Stomach smooth muscle (tissue), 2 donors: ENCODE measurements at regions not wholly inside any gene's neighbourhood (a gene's known extent, or its start where the extent isn't known, plus 50 kb on each side); places are given as distances from the start of the nearest gene placed in this dataset.

Experiments used
- H3K27ac ChIP-seq: one replicate; pipeline ENCODE4 v1.7.0; 2013; ENCODE audit warnings: mild to moderate bottlenecking, low read length, inconsistent platforms
- H3K27me3 ChIP-seq, 2 donors: one replicate each; pipeline ENCODE4 v1.7.0; 2013; ENCODE audit warnings: low read length in 2 of 2; ENCODE audit not compliant: insufficient read depth in 2 of 2, control insufficient read depth in 1 of 2
- H3K36me3 ChIP-seq, 2 donors: one replicate each; pipeline ENCODE4 v1.7.0; 2013; ENCODE audit warnings: low read length in 2 of 2; ENCODE audit not compliant: control insufficient read depth in 2 of 2, insufficient read depth in 2 of 2
- H3K4me1 ChIP-seq: one replicate; pipeline ENCODE4 v1.7.0; 2013; ENCODE audit warnings: low read length; ENCODE audit not compliant: control insufficient read depth, insufficient read depth
- H3K4me3 ChIP-seq, 2 donors: one replicate each; pipeline ENCODE4 v1.7.0; 2013; ENCODE audit warnings: low read length in 2 of 2
- H3K9ac ChIP-seq, 2 donors: one replicate each; pipeline ENCODE4 v1.7.0; 2013; ENCODE audit warnings: low read length in 2 of 2, mild to moderate bottlenecking in 1 of 2
- H3K9me3 ChIP-seq, 2 donors: one replicate each; pipeline ENCODE4 v1.7.0; 2013; ENCODE audit warnings: low read length in 2 of 2; ENCODE audit not compliant: control insufficient read depth in 2 of 2
- donor health status: healthy.
- donor health status: Pancreatic carcinoma.

DNA sequence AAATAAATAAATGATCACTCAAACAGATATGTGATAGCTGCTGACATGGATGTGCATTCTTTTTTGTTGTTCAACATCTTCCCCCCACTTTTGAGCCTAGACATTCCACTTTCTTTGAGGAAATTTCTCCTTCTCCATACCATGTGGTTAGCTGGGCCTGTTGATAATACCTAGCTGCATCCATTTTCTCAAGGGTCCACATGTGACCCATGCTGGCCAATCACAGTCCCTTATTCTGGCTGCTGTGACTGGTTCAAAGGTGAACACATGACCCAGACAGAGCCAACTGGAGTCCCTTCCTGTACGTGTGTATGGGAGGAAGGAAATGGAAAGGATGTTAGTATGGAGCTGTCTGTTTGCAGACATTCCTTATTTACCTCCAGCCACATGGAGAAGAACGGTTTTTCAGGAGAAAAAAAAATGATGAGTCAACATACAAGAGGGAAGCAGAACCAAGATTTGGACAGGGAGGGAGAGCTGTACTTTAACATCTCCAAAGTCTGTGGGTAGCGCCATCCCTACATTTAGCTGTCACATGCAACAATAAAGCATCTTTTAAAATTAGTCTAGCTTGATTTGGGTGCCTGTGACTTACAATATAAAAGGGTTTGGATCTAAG, 391.7 kb upstream of the TBX3 start:
- Histone ChIP-seq H3K9me3 (peaks cover 3 to 7% of the 10 kb centered on the region in 2 donors), H3K27me3 (peaks cover 0 to 2% of the 10 kb centered on the region in 2 donors), H3K4me1 (no peaks in the 10 kb centered on the region), H3K9ac (no peak overlapping the region), H3K4me3 (no peak overlapping the region), H3K36me3 (no peaks in the 10 kb centered on the region), H3K27ac (no peak overlapping the region)

DNA sequence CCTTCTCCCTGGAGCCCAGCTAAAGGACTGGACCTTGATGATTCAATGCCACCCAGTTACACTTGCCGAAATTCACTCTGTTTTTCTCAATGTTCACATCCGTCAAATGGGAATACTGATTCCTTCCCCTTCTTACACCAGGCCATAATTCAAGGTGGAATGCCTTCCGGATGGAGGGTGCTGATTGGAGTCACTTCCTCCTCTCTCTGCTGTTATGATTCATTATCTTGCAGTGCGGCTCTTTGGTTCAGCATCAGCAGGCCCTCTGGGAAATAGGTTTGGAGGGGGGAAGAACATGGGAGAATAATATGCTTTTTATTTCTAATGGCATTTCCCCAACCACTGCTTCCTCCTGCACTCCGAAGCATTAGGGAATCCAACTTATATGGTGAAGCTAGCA, 390.6 kb upstream of the TBX3 start:
- H3K27ac ChIP-seq: no peak overlapping the region
- H3K4me1 ChIP-seq: no peaks in the 10 kb centered on the region
- H3K9me3 ChIP-seq: peaks cover 3 to 7% of the 10 kb centered on the region in 2 donors
- H3K27me3 ChIP-seq: peaks cover 0 to 2% of the 10 kb centered on the region in 2 donors
- no peak overlapping the region for H3K9ac ChIP-seq
- no peaks in the 10 kb centered on the region for H3K36me3 ChIP-seq
- no peak overlapping the region for H3K4me3 ChIP-seq

DNA sequence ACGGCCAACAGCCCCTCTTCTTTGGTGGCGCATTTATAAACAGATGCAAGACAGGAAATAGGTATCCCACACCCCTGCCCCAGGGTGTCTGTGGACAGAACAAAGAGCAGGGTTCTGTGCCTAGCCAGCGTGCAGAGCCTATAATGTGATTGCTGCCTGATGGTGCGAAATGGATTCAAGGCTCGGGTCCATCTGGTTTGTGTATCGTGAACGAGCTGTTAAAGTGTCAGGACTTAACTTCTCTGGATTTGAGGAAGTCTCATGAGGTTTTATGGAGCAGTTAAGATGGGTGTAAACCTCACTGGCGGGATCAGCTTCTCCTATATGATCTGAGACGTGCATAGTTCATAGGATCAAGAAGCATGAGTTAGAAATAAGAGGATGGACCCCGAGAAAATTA, 388.7 kb upstream of the TBX3 start:
- Histone ChIP-seq H3K9me3 (peaks cover 3 to 7% of the 10 kb centered on the region in 2 donors), H3K4me1 (no peaks in the 10 kb centered on the region), H3K4me3 (no peak overlapping the region), H3K27ac (no peak overlapping the region), H3K9ac (no peak overlapping the region), H3K36me3 (no peaks in the 10 kb centered on the region), H3K27me3 (peaks cover 0 to 2% of the 10 kb centered on the region in 2 donors)

DNA sequence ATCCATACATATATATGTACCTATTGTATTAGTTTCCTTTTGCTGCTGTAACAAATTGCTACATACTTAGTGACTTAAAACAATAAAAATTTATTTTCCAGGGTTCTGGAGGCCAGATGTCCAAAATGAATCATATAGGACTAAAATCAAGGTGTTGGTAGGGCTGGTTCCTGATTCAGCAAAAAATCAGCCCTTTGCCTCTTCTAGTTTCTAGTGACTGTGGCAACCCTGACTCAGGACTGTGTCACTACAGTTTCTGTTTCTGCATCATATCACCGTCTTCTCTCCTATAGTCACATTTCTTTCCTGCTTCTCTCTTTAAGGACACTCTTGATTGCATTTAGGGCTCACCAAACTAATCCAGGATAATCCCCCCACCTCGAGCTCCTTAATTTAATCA, 386.3 kb upstream of the TBX3 start:
- Histone ChIP-seq H3K4me1 (no peaks in the 10 kb centered on the region), H3K9ac (no peak overlapping the region), H3K9me3 (no peaks in the 10 kb centered on the region), H3K27me3 (peaks cover 0 to 2% of the 10 kb centered on the region in 2 donors), H3K4me3 (no peak overlapping the region), H3K36me3 (no peaks in the 10 kb centered on the region), H3K27ac (no peak overlapping the region)

DNA sequence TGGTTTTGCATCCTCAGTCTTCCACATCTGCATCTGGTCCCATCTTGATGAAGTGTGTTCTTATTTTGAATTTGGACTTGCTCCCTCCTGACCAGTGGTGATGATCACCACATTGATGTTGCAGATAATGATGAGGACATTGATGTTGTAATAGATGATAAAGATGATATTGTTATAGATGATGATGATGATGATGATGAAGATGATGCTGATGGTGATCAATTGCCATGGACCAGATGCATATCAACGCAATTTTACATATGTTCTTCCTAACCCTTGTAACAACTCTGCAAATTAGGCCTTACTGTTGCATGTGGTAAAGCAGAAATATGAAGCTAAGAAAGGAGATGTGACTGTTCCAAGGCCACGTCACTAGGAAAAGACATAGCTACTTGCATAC, 380.3 kb upstream of the TBX3 start:
- H3K27me3 ChIP-seq: no peaks in the 10 kb centered on the region
- H3K4me3 ChIP-seq: no peak overlapping the region
- H3K9ac ChIP-seq: no peak overlapping the region
- H3K36me3 ChIP-seq: no peaks in the 10 kb centered on the region
- no peaks in the 10 kb centered on the region for H3K9me3 ChIP-seq
- no peak overlapping the region for H3K27ac ChIP-seq
- H3K4me1 ChIP-seq: no peaks in the 10 kb centered on the region

DNA sequence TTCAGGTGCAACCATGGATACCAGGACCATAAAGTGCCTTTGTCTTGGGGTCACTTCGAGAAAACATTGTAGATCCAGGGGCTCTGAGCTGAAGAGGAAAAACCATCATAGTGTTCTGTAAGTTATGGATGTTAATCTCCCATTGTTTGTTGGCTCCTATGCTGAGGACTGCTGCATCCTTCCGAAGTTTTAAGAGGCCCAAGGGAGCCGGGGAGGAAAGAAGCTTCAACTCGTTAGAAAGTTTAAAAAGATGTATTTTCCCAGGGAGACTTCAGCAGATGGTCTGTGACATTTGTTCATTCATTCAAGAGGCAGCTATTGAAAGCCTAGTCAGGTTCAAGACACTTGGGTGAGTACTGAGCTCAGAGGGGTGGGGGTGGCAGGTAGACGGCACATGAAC, 378.8 kb upstream of the TBX3 start:
- H3K27ac ChIP-seq: no peak overlapping the region
- no peak overlapping the region for H3K4me3 ChIP-seq
- H3K4me1 ChIP-seq: no peaks in the 10 kb centered on the region
- no peaks in the 10 kb centered on the region for H3K36me3 ChIP-seq
- H3K9ac ChIP-seq: no peak overlapping the region
- H3K27me3 ChIP-seq: no peaks in the 10 kb centered on the region
- H3K9me3 ChIP-seq: no peaks in the 10 kb centered on the region

DNA sequence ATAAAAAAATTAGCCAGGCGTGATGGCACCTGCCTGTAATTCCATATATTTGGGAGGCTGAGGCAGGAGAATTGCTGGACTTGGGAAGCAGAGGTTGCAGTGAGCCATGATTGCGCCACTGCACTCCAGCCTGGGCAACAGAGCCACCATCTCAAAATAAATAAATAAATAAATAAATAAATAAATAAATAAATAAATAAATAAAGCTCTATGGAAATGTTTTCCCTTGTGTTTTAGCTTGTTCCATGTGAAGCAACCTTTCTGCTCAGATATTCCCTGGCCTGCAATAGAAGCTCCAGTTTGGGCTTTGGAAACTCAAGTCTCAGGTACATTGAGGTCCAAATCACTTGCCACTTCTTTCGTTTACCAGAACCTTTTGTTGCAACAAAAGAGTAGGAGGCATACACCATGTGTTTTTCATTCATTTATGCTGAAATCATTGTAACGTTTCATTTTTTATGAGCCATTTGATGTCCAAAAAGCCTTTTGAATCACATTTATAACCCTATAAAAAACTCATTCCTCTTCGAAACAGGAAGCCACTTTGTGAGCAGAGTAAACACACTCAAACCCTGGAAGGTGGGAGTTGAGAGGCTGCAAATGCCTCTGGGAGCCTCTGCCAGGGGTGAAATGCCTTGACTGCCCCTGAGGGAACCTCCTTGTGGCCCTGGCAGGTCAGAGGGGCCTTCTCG, 376.6 kb upstream of the TBX3 start:
- H3K4me3 ChIP-seq: no peak overlapping the region
- no peaks in the 10 kb centered on the region for H3K9me3 ChIP-seq
- no peaks in the 10 kb centered on the region for H3K27me3 ChIP-seq
- H3K4me1 ChIP-seq: no peaks in the 10 kb centered on the region
- H3K27ac ChIP-seq: no peak overlapping the region
- no peak overlapping the region for H3K9ac ChIP-seq
- H3K36me3 ChIP-seq: no peaks in the 10 kb centered on the region

DNA sequence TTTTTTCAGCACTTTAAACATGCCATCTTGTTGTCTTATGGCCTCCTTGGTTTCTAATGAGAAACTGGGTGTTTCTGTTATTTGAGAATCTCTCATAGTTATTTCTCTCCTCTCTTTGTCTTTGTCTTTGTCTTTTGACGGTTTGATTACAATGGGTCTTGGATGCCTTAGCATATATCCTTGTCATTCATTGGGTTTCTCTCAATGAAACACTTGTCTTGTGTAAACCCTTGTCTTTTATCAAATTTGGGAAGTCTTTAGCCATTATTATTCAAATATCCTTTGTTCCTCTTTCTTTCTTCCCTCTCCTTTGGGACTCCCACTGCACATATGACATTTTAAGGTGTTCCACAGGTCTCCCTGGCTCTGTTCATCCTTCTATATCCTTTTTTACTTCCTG, 373.5 kb upstream of the TBX3 start:
- H3K27ac ChIP-seq: no peak overlapping the region
- no peaks in the 10 kb centered on the region for H3K9me3 ChIP-seq

DNA sequence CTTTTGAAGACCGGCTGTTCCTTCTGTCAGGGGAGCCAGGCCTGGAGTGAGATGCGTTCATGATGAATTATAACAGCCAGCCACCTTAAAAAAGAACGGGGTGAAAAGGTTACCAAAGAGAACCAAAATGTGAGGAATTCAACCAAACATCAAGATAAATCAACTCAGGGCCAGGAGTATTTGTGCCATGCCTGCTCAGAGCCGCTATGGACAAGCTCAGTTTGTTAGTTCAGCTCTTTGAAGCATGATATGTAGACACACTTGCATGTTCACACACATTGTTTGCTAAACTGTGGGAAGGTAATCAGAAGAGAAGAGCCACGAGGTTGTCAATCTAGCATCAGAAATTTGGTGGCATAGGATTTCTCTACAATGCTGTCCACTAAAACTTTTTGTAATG, 367.4 kb upstream of the TBX3 start:
- Histone ChIP-seq H3K4me3 (no peak overlapping the region), H3K27ac (no peak overlapping the region), H3K9ac (no peak overlapping the region), H3K36me3 (no peaks in the 10 kb centered on the region), H3K27me3 (no peaks in the 10 kb centered on the region), H3K4me1 (no peaks in the 10 kb centered on the region), H3K9me3 (no peaks in the 10 kb centered on the region)

More for the DNA sequence above, 373.5 kb upstream of the TBX3 start:
- no peak overlapping the region for H3K9ac ChIP-seq
- no peak overlapping the region for H3K4me3 ChIP-seq
- H3K27me3 ChIP-seq: no peaks in the 10 kb centered on the region
- no peaks in the 10 kb centered on the region for H3K4me1 ChIP-seq
- H3K36me3 ChIP-seq: no peaks in the 10 kb centered on the region

DNA sequence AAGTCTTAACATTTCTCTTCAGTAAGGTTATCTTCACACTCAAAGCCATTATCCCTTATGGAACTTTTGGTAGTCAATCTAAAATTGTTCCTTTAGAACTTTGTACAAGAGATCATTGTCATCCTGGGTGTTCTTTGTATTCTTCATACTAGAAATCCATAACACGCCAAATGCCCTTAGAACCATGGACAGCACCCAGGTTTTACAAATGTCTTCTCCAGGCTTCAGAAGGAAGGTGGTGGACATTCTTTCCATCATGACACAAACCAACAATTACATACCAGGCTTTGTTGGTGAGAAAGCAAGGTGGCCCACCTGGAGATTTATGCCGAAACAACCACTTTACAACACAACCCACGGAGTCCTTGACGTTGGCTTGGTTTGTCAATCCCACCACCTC, 365.6 kb upstream of the TBX3 start:
- H3K4me1 ChIP-seq: no peaks in the 10 kb centered on the region
- no peaks in the 10 kb centered on the region for H3K36me3 ChIP-seq
- no peak overlapping the region for H3K27ac ChIP-seq
- H3K4me3 ChIP-seq: no peak overlapping the region
- H3K27me3 ChIP-seq: no peaks in the 10 kb centered on the region
- no peaks in the 10 kb centered on the region for H3K9me3 ChIP-seq
- no peak overlapping the region for H3K9ac ChIP-seq

DNA sequence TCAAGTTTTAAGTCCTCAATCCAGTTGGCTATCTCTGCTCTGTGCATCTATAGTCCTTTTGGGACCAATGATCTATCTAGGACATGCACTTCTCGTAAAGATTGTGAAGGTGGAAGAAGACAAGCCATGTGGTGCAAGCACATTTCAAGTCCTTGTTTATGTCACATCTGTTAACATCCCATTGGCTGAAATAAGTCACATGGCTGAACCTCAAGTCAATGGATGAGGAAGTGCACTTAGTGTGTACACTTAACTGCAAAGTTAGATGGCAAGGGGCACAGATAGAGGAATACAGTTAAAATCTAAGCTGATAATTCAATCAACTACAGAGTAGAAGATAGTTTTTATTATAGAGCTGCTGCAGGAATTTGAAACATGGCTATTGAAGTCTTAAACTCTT, 362.8 kb upstream of the TBX3 start:
- no peaks in the 10 kb centered on the region for H3K27me3 ChIP-seq
- no peak overlapping the region for H3K9ac ChIP-seq
- H3K36me3 ChIP-seq: no peaks in the 10 kb centered on the region
- H3K4me1 ChIP-seq: no peaks in the 10 kb centered on the region
- peaks cover 0 to 1% of the 10 kb centered on the region in 2 donors for H3K9me3 ChIP-seq
- no peak overlapping the region for H3K27ac ChIP-seq
- no peak overlapping the region for H3K4me3 ChIP-seq
